ENCODE measurements at regions not wholly inside any gene's neighbourhood (a gene's known extent, or its start where the extent isn't known, plus 50 kb on each side); places are given as distances from the start of the nearest gene placed in this dataset.
"Not testable (repeated sequence)": the region's sequence is repeated elsewhere in the genome, so short reads cannot be mapped to it uniquely, and the experiment has no call there.

- peaks cover 9 to 11% of the 10 kb centered on the region in 2 donors for H3K36me3 Mint-ChIP-seq (ENCODE audit: insufficient read depth in 2 of 2)
- no peak for DNase-seq
- H3K4me3 Mint-ChIP-seq, result no peak overlapping the region
- peaks cover 18 to 19% of the 10 kb centered on the region in 2 donors for H3K9me3 Mint-ChIP-seq
- no peaks in the 10 kb centered on the region for H3K4me1 Mint-ChIP-seq (ENCODE audit: low read depth)
- H3K27ac Mint-ChIP-seq, result no peak overlapping the region
- no peaks in the 10 kb centered on the region for H3K27me3 Mint-ChIP-seq (ENCODE audit: low read depth)
- ATAC-seq (replicated peaks in 1 of 2), result no peak
Measured at GRCh38 chr6:78799682-78800081, 67.7 kb upstream of the IRAK1BP1 start.

GRCh38 chr6:78806792-78807191 is 60.6 kb upstream of the IRAK1BP1 start:
- not testable (repeated sequence) for H3K27me3 Mint-ChIP-seq (ENCODE audit: low read depth); H3K4me3 Mint-ChIP-seq; H3K36me3 Mint-ChIP-seq (ENCODE audit: insufficient read depth in 2 of 2); DNase-seq; H3K27ac Mint-ChIP-seq; ATAC-seq (replicated peaks in 1 of 2); H3K4me1 Mint-ChIP-seq (ENCODE audit: low read depth)
- H3K9me3 Mint-ChIP-seq, result peaks cover 6 to 13% of the 10 kb centered on the region in 2 donors

- not testable (repeated sequence) for H3K4me1 Mint-ChIP-seq (ENCODE audit: low read depth); H3K4me3 Mint-ChIP-seq; H3K36me3 Mint-ChIP-seq (ENCODE audit: insufficient read depth in 2 of 2); ATAC-seq (replicated peaks in 1 of 2); DNase-seq; H3K27ac Mint-ChIP-seq; H3K27me3 Mint-ChIP-seq (ENCODE audit: low read depth)
- peaks cover 3 to 13% of the 10 kb centered on the region in 2 donors for H3K9me3 Mint-ChIP-seq
Measured at GRCh38 chr6:78807655-78808355, 59.5 kb upstream of the IRAK1BP1 start.

GRCh38 chr6:78808356-78808891 is 58.9 kb upstream of the IRAK1BP1 start:
- no peaks in the 10 kb centered on the region for H3K4me1 Mint-ChIP-seq (ENCODE audit: low read depth)
- DNase-seq (no peak), ATAC-seq (replicated peaks in 1 of 2) (no peak)
- peaks cover 3% of the 10 kb centered on the region in 2 donors for H3K36me3 Mint-ChIP-seq (ENCODE audit: insufficient read depth in 2 of 2)
- H3K27me3 Mint-ChIP-seq (ENCODE audit: low read depth), result no peaks in the 10 kb centered on the region
- no peak overlapping the region for H3K27ac Mint-ChIP-seq
- no peak overlapping the region for H3K4me3 Mint-ChIP-seq
- H3K9me3 Mint-ChIP-seq, result peaks cover 0 to 13% of the 10 kb centered on the region in 2 donors

GRCh38 chr6:78808933-78809332 is 58.4 kb upstream of the IRAK1BP1 start:
- ATAC-seq (replicated peaks in 1 of 2) (no peak), DNase-seq (no peak)
- Mint-ChIP-seq H3K27ac (no peak overlapping the region), H3K36me3 (ENCODE audit: insufficient read depth in 2 of 2) (peaks cover 0 to 3% of the 10 kb centered on the region in 2 donors), H3K27me3 (ENCODE audit: low read depth) (no peaks in the 10 kb centered on the region), H3K4me3 (no peak overlapping the region), H3K4me1 (ENCODE audit: low read depth) (no peaks in the 10 kb centered on the region), H3K9me3 (peaks cover 0 to 13% of the 10 kb centered on the region in 2 donors)

GRCh38 chr6:78810146-78810545 is 57.2 kb upstream of the IRAK1BP1 start:
- Mint-ChIP-seq H3K27ac (no peak overlapping the region), H3K4me1 (ENCODE audit: low read depth) (no peaks in the 10 kb centered on the region), H3K27me3 (ENCODE audit: low read depth) (no peaks in the 10 kb centered on the region), H3K36me3 (ENCODE audit: insufficient read depth in 2 of 2) (no peaks in the 10 kb centered on the region), H3K4me3 (no peak overlapping the region), H3K9me3 (peaks cover 5 to 10% of the 10 kb centered on the region in 2 donors)
- ATAC-seq (replicated peaks in 1 of 2) (no peak), DNase-seq (no peak)

- Mint-ChIP-seq H3K9me3 (peaks cover 5 to 10% of the 10 kb centered on the region in 2 donors), H3K4me3 (no peak overlapping the region), H3K27me3 (ENCODE audit: low read depth) (no peaks in the 10 kb centered on the region), H3K4me1 (ENCODE audit: low read depth) (no peaks in the 10 kb centered on the region), H3K27ac (no peak overlapping the region), H3K36me3 (ENCODE audit: insufficient read depth in 2 of 2) (no peaks in the 10 kb centered on the region)
- ATAC-seq (replicated peaks in 1 of 2) (no peak), DNase-seq (no peak)
Measured at GRCh38 chr6:78810698-78811097, 56.7 kb upstream of the IRAK1BP1 start.

Data from activated T-cell treated with anti-CD3 and anti-CD28 coated beads, Interleukin-2, amount 50 U/mL, for 72 hours (primary cell).